Mesendoderm (in vitro differentiated cells): ENCODE measurements at regions not wholly inside any gene's neighbourhood (a gene's known extent, or its start where the extent isn't known, plus 50 kb on each side); places are given as distances from the start of the nearest gene placed in this dataset.
A peak's percentile ranks its signal among the peaks of the same experiment; 100 is the strongest.

Experiments used
- DNase-seq: peaks from one replicate; pipeline ENCODE4 v3.0.0; 2013
- H2AK5ac ChIP-seq: 2 replicates; pipeline ENCODE4 v1.6.1; 2013; ENCODE audit warnings: low read length, inconsistent platforms
- H2BK120ac ChIP-seq: 2 replicates; pipeline ENCODE4 v1.6.1; 2013; ENCODE audit warnings: low read depth, mild to moderate bottlenecking, low read length, moderate library complexity, mixed read lengths
- H2BK15ac ChIP-seq: replicated peaks from 2 replicates; pipeline ENCODE4 v1.6.1; 2013; ENCODE audit warnings: low read depth, mild to moderate bottlenecking, moderate library complexity
- H2BK5ac ChIP-seq: 2 replicates; pipeline ENCODE4 v1.6.1; 2013; ENCODE audit warnings: low read length, inconsistent platforms
- H3K18ac ChIP-seq: 2 replicates; pipeline ENCODE4 v1.6.1; 2013; ENCODE audit warnings: mild to moderate bottlenecking, low read length, mixed read lengths
- H3K23ac ChIP-seq: one replicate; pipeline ENCODE4 v1.6.1; 2013; ENCODE audit warnings: low read length
- H3K27ac ChIP-seq: 2 replicates; pipeline ENCODE4 v1.5.1; 2013; ENCODE audit warnings: low read depth, mild to moderate bottlenecking, inconsistent platforms, low read length, moderate library complexity
- H3K27me3 ChIP-seq: 2 replicates; pipeline ENCODE4 v1.6.1; 2013; ENCODE audit warnings: low read length, control low read depth, mild to moderate bottlenecking, inconsistent platforms; ENCODE audit not compliant: insufficient read depth, poor library complexity
- H3K36me3 ChIP-seq: 2 replicates; pipeline ENCODE4 v1.6.1; 2013; ENCODE audit warnings: low read length, inconsistent platforms; ENCODE audit not compliant: control insufficient read depth, insufficient read depth
- H3K4ac ChIP-seq: one replicate; pipeline ENCODE4 v1.6.1; 2013; ENCODE audit warnings: low read depth, mild to moderate bottlenecking, low read length, moderate library complexity
- H3K4me1 ChIP-seq: 2 replicates; pipeline ENCODE4 v1.6.1; 2013; ENCODE audit warnings: low read depth, low read length, inconsistent platforms; ENCODE audit not compliant: control insufficient read depth
- H3K4me2 ChIP-seq: 2 replicates; pipeline ENCODE4 v1.6.1; 2013; ENCODE audit warnings: low read length
- H3K4me3 ChIP-seq: 2 replicates; pipeline ENCODE4 v1.5.1; 2013; ENCODE audit warnings: mild to moderate bottlenecking, low read length
- H3K56ac ChIP-seq: one replicate; pipeline ENCODE4 v1.6.1; 2013; ENCODE audit warnings: low read length
- H3K79me1 ChIP-seq: 2 replicates; pipeline ENCODE4 v1.6.1; 2013; ENCODE audit warnings: low read length, inconsistent platforms
- H3K79me2 ChIP-seq: 2 replicates; pipeline ENCODE4 v1.6.1; 2013; ENCODE audit warnings: mild to moderate bottlenecking, low read length; ENCODE audit not compliant: control insufficient read depth, insufficient read depth
- H3K9ac ChIP-seq: 2 replicates; pipeline ENCODE4 v1.6.1; 2013; ENCODE audit warnings: low read length, inconsistent platforms
- H4K5ac ChIP-seq: one replicate; pipeline ENCODE4 v1.6.1; 2013; ENCODE audit warnings: low read length
- H4K8ac ChIP-seq: one replicate; pipeline ENCODE4 v1.6.1; 2013; ENCODE audit warnings: low read depth, mild to moderate bottlenecking, control low read depth, low read length, moderate library complexity
- WGBS: extraction: QIAGEN DNeasy Blood & Tissue Kit; methylation state at CpG from one replicate; pipeline ENCODE4 v1.1.7; 2013; ENCODE audit warnings: low lambda C conversion rate, missing lambda C conversion rate; ENCODE audit not compliant: insufficient coverage; ENCODE audit errors: extremely low coverage; 5-methylcytosine and 5-hydroxymethylcytosine counted together

DNA sequence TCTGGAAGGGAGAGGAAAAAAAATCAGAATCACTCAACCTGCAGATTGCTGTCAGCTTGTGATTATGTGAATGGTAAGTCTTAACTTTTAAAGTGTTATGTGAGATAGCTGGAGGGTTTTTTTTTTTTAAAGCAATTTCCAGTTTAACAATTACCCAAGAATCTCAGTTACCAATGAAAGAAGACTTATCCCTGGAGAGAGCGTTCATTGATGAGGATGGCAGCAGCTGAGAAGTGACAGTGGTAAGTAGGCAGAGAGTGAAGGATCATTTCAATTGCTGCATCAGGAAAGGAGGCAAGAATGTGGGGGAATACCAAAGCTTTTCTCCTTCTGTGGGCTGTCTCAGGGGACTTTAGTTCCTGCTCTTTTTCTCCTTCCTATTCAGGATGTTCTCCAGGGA lies 370.2 kb upstream of the C9orf72 start:
- WGBS = no CpG with 5 or more reads among the region's 1 CpG
- Histone ChIP-seq H3K79me2 (no peaks in the 10 kb centered on the region), H3K9ac (no peak overlapping the region), H3K4ac (no peak overlapping the region), H3K4me2 (no peak overlapping the region), H2AK5ac (no peak overlapping the region), H3K36me3 (no peaks in the 10 kb centered on the region), H4K8ac (no peak overlapping the region), H3K4me1 (no peaks in the 10 kb centered on the region), H2BK15ac (no peak overlapping the region), H3K27me3 (no peaks in the 10 kb centered on the region), H3K27ac (no peak overlapping the region), H3K4me3 (no peak overlapping the region), H3K79me1 (no peaks in the 10 kb centered on the region), H3K18ac (no peak overlapping the region), H2BK5ac (no peak overlapping the region), H3K56ac (no peak overlapping the region), H4K5ac (no peak overlapping the region), H2BK120ac (no peak overlapping the region), H3K23ac (no peak overlapping the region)
- peak; percentile 5 for DNase-seq

DNA sequence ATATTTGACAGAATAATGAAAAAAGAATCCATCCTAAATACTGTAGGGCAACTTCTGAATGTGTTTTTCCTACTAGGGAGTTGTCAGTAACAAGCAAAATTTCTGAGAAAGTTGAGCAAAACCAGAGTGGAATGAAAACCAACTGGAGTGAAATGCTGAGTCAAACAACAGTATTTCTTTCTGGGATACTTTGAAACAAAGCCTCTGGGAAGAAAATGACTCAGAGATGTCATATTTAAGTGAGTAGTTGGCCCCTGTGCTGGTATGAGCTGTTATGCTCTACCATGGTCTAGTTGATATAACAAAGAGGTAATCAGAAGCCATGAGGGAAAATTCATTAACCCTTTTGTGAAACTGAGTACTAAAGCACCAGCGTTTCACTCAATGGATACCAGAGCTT lies 372.1 kb upstream of the C9orf72 start:
- H3K4me1 ChIP-seq = no peaks in the 10 kb centered on the region
- H2BK15ac ChIP-seq = no peak overlapping the region
- no peak overlapping the region for H2BK5ac ChIP-seq
- no peak overlapping the region for H3K4ac ChIP-seq
- no CpG with 5 or more reads among the region's 1 CpG for WGBS
- H4K8ac ChIP-seq = no peak overlapping the region
- H3K4me3 ChIP-seq = no peak overlapping the region
- H3K79me2 ChIP-seq = no peaks in the 10 kb centered on the region
- H3K27ac ChIP-seq = no peak overlapping the region
- H3K27me3 ChIP-seq = no peaks in the 10 kb centered on the region
- no peaks in the 10 kb centered on the region for H3K36me3 ChIP-seq
- no peak overlapping the region for H3K56ac ChIP-seq
- DNase-seq = no peak
- no peak overlapping the region for H2BK120ac ChIP-seq
- H3K79me1 ChIP-seq = no peaks in the 10 kb centered on the region
- no peak overlapping the region for H3K4me2 ChIP-seq
- H2AK5ac ChIP-seq = no peak overlapping the region
- H4K5ac ChIP-seq = no peak overlapping the region
- no peak overlapping the region for H3K18ac ChIP-seq
- no peak overlapping the region for H3K23ac ChIP-seq
- H3K9ac ChIP-seq = no peak overlapping the region

DNA sequence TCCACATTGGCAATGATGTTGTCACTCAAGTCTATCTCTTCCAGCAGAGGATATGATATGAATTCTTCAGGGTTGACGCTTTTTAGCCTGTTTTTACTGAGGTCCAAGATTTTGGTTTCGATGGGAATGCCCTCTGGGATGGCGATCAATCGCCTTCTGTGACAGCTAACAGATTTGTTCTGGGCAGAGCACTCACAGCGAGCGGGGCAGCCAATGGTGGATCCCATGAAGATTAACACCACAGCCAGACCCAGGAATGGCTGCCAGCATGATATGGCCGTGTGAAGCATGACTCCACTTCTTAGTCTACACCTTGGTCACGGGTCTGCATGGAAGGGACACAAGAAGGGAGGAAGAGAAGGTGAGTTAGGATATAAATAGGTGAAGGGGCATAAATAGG lies 377.1 kb upstream of the C9orf72 start:
- no peaks in the 10 kb centered on the region for H3K4me1 ChIP-seq
- H3K36me3 ChIP-seq = no peaks in the 10 kb centered on the region
- no peak overlapping the region for H2BK15ac ChIP-seq
- H4K8ac ChIP-seq = no peak overlapping the region
- H2AK5ac ChIP-seq = no peak overlapping the region
- no peak overlapping the region for H3K18ac ChIP-seq
- H3K9ac ChIP-seq = no peak overlapping the region
- H3K27me3 ChIP-seq = no peaks in the 10 kb centered on the region
- WGBS = no CpG with 5 or more reads among the region's 8 CpGs
- no peaks in the 10 kb centered on the region for H3K79me1 ChIP-seq
- H3K23ac ChIP-seq = no peak overlapping the region
- H3K4me3 ChIP-seq = no peak overlapping the region
- H3K4me2 ChIP-seq = no peak overlapping the region
- H3K4ac ChIP-seq = no peak overlapping the region
- no peak for DNase-seq
- no peak overlapping the region for H4K5ac ChIP-seq
- H2BK120ac ChIP-seq = no peak overlapping the region
- no peak overlapping the region for H3K56ac ChIP-seq
- no peak overlapping the region for H3K27ac ChIP-seq
- no peak overlapping the region for H2BK5ac ChIP-seq
- no peaks in the 10 kb centered on the region for H3K79me2 ChIP-seq

DNA sequence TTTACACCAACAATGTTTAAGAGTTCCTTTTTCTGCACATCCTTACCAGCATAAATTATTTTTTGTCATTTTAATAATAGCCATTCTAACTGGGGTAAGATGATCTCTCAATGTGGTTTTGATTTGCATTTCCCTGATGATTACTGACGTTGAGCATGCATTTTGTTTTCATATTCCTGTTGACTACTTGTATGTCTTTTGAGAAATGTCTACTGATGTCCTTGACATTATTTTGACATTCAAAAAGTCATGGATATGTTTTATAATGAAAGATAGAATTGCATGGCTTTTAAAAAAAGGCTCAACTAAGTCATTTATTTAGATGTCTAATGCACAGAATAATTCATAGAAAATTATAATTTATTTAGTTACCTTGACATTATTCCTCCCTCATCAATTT lies 381.6 kb upstream of the C9orf72 start:
- H3K27me3 ChIP-seq = no peaks in the 10 kb centered on the region
- no peak for DNase-seq
- no peak overlapping the region for H3K27ac ChIP-seq
- no peak overlapping the region for H3K23ac ChIP-seq
- no peak overlapping the region for H2BK120ac ChIP-seq
- H2BK5ac ChIP-seq = no peak overlapping the region
- no peak overlapping the region for H3K4me3 ChIP-seq
- H3K56ac ChIP-seq = no peak overlapping the region
- no peaks in the 10 kb centered on the region for H3K79me1 ChIP-seq
- no peak overlapping the region for H3K4ac ChIP-seq
- H2BK15ac ChIP-seq = no peak overlapping the region
- no CpG with 5 or more reads among the region's 1 CpG for WGBS
- no peak overlapping the region for H3K4me2 ChIP-seq
- no peak overlapping the region for H3K9ac ChIP-seq
- no peaks in the 10 kb centered on the region for H3K79me2 ChIP-seq
- no peaks in the 10 kb centered on the region for H3K36me3 ChIP-seq
- H3K4me1 ChIP-seq = no peaks in the 10 kb centered on the region
- H3K18ac ChIP-seq = no peak overlapping the region
- no peak overlapping the region for H4K5ac ChIP-seq
- no peak overlapping the region for H2AK5ac ChIP-seq
- H4K8ac ChIP-seq = no peak overlapping the region

DNA sequence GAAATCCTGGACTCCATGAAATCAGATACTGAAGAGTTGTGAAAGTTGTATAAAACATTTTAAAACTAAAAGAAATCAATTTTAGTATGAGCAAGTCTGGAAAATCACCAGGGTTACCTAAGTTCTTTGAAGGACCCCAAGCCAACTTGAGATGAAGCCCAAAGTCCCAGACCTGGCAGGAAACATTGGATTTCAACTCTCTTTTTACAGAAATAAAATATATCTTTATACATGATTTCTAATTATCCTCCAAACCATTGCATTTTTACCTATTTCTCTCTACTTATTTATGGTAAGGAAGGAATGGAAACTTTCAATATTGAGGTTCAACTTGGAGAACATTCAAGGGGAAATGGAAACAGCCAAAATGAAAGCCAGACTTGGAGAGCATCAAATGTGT lies 390.6 kb upstream of the C9orf72 start:
- Histone ChIP-seq H2AK5ac (no peak overlapping the region), H2BK15ac (no peak overlapping the region), H2BK5ac (no peak overlapping the region), H3K4me1 (no peaks in the 10 kb centered on the region), H3K23ac (no peak overlapping the region), H3K27ac (no peak overlapping the region), H3K18ac (no peak overlapping the region), H3K79me2 (no peaks in the 10 kb centered on the region), H4K8ac (no peak overlapping the region), H3K9ac (no peak overlapping the region), H2BK120ac (no peak overlapping the region), H3K4me2 (no peak overlapping the region), H3K27me3 (no peaks in the 10 kb centered on the region), H3K4ac (no peak overlapping the region), H3K4me3 (no peak overlapping the region), H3K56ac (no peak overlapping the region), H3K36me3 (no peaks in the 10 kb centered on the region), H4K5ac (no peak overlapping the region), H3K79me1 (no peaks in the 10 kb centered on the region)
- DNase-seq = no peak

DNA sequence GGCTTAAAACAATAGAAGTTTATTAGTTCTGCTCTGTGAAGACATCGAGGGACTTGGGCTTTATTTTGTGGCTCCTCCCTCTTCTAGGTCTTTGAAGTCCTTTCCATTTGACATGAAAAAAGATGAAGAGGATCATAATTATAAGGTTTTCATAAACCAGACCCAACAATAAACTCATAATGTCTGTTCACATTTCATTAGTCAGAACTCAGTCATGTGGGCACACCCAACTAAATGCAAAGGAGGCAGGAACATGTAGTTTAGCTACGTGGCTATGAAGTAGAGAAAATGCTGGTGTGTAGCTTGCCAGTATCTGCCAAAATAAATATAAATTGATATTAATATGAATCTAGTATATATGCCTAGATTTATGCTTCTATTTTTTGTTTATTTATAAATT lies 393.9 kb upstream of the C9orf72 start:
- H3K23ac ChIP-seq = no peak overlapping the region
- H3K79me2 ChIP-seq = no peaks in the 10 kb centered on the region
- H3K4me2 ChIP-seq = no peak overlapping the region
- no peak overlapping the region for H3K4me3 ChIP-seq
- no peak overlapping the region for H2BK5ac ChIP-seq
- no peaks in the 10 kb centered on the region for H3K36me3 ChIP-seq
- H4K5ac ChIP-seq = no peak overlapping the region
- H3K79me1 ChIP-seq = no peaks in the 10 kb centered on the region
- H3K18ac ChIP-seq = no peak overlapping the region
- H2BK15ac ChIP-seq = no peak overlapping the region
- no peak overlapping the region for H2AK5ac ChIP-seq
- no peak for DNase-seq
- H3K27ac ChIP-seq = no peak overlapping the region
- H3K27me3 ChIP-seq = no peaks in the 10 kb centered on the region
- no CpG with 5 or more reads among the region's 2 CpGs for WGBS
- no peak overlapping the region for H3K4ac ChIP-seq
- no peak overlapping the region for H2BK120ac ChIP-seq
- H3K4me1 ChIP-seq = no peaks in the 10 kb centered on the region
- no peak overlapping the region for H3K56ac ChIP-seq
- no peak overlapping the region for H3K9ac ChIP-seq
- H4K8ac ChIP-seq = no peak overlapping the region
